ENCODE measurements at regions not wholly inside any gene's neighbourhood (a gene's known extent, or its start where the extent isn't known, plus 50 kb on each side); places are given as distances from the start of the nearest gene placed in this dataset.

- TF ChIP-seq CTCF (conservative IDR thresholded peaks at IDR 0.05 in 1 of 2, IDR thresholded peaks at IDR 0.05 in 1 of 2; ENCODE audit: extremely low read depth in 1 of 2, insufficient read depth in 1 of 2, low read depth in 1 of 2, low read length in 2 of 2): no peak
- no peak for TF ChIP-seq EZH2 (IDR thresholded peaks at IDR 0.05; ENCODE audit: borderline replicate concordance, low read length)
Observed at GRCh38 chr4:17153572-17153971, 255.1 kb upstream of the LDB2 start.

Data from mammary epithelial cell (primary cell).